ENCODE measurements at regions not wholly inside any gene's neighbourhood (a gene's known extent, or its start where the extent isn't known, plus 50 kb on each side); places are given as distances from the start of the nearest gene placed in this dataset.

DNA sequence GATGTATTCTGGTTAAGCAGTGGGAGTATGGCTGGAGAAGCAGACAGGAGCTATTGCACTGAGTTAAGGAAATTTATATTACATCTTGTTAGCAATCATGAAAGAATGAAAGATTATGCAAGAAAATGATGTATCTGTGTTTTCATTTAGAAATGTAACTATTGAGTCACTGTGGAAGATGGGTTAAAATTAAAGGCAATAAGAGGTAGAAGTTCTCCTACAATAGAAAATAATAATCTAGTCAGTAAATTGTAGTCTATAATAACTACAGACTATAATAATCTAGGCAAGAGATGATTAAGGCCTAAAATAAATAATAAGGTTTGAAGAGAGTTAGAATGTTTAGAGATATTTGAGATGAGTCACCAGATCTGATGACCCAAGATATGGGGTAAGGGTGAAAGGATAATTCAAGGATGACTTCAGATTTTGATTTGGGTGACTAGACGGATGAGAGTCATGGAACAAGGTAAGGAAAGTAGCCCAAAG, 371.9 kb upstream of the KCNH7 start:
- no peaks in the 10 kb centered on the region for H3K79me2 ChIP-seq (ENCODE audit: insufficient read depth, low read length)
- intact Hi-C loops (cut with micrococcal nuclease): no loop called here
- no peaks in the 10 kb centered on the region for H4K20me1 ChIP-seq (ENCODE audit: insufficient read depth, low read length)
- no peak overlapping the region for H3K4me3 Mint-ChIP-seq
- no peak overlapping the region for H3K4me2 ChIP-seq (replicated peaks; ENCODE audit: extremely low read depth, low read length, poor library complexity, severe bottlenecking)
- no peaks in the 10 kb centered on the region for H3K36me3 Mint-ChIP-seq
- no peak overlapping the region for H3K27ac ChIP-seq (ENCODE audit: low read depth in 1 of 2, low read length in 2 of 2)
- WGBS (ENCODE audit: insufficient coverage): 75% methylated on average over 1 of the region's 1 CpG
- peaks cover 0 to 3% (median 0%) of the 10 kb centered on the region in 7 donors for H3K9me3 Mint-ChIP-seq
- no peak overlapping the region for H2AFZ ChIP-seq (ENCODE audit: insufficient read depth, low read depth, low read length, poor library complexity, severe bottlenecking)
- TF ChIP-seq, protein P1, sequence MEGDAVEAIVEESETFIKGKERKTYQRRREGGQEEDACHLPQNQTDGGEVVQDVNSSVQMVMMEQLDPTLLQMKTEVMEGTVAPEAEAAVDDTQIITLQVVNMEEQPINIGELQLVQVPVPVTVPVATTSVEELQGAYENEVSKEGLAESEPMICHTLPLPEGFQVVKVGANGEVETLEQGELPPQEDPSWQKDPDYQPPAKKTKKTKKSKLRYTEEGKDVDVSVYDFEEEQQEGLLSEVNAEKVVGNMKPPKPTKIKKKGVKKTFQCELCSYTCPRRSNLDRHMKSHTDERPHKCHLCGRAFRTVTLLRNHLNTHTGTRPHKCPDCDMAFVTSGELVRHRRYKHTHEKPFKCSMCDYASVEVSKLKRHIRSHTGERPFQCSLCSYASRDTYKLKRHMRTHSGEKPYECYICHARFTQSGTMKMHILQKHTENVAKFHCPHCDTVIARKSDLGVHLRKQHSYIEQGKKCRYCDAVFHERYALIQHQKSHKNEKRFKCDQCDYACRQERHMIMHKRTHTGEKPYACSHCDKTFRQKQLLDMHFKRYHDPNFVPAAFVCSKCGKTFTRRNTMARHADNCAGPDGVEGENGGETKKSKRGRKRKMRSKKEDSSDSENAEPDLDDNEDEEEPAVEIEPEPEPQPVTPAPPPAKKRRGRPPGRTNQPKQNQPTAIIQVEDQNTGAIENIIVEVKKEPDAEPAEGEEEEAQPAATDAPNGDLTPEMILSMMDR (IDR thresholded peaks at IDR 0.05): no peak
- H3K27me3 Mint-ChIP-seq (ENCODE audit: low read depth in 3 of 3): no peaks in the 10 kb centered on the region
- H3K4me3 ChIP-seq (replicated peaks in 1 of 3; ENCODE audit: low read depth in 2 of 3, low read length in 3 of 3): no peak overlapping the region
- no peaks in the 10 kb centered on the region for H3K27me3 ChIP-seq (ENCODE audit: control insufficient read depth in 2 of 2, insufficient read depth in 2 of 2, low read length in 2 of 2)
- no peak overlapping the region for H3K27ac Mint-ChIP-seq
- no peak for DNase-seq
- no peaks in the 10 kb centered on the region for H3K4me1 ChIP-seq (ENCODE audit: control insufficient read depth in 1 of 2, insufficient read depth in 2 of 2, low read length in 2 of 2)
- no peak overlapping the region for H3K9ac ChIP-seq (ENCODE audit: insufficient read depth, low read length, poor library complexity, severe bottlenecking)
- no peaks in the 10 kb centered on the region for H3K9me3 ChIP-seq (replicated peaks in 1 of 2; ENCODE audit: control insufficient read depth in 1 of 2, insufficient read depth in 1 of 2, low read length in 2 of 2)
- H3K4me1 Mint-ChIP-seq: no peaks in the 10 kb centered on the region
- no peaks in the 10 kb centered on the region for H3K36me3 ChIP-seq (replicated peaks in 1 of 2; ENCODE audit: control insufficient read depth in 1 of 2, insufficient read depth in 2 of 2, low read length in 2 of 2)

DNA sequence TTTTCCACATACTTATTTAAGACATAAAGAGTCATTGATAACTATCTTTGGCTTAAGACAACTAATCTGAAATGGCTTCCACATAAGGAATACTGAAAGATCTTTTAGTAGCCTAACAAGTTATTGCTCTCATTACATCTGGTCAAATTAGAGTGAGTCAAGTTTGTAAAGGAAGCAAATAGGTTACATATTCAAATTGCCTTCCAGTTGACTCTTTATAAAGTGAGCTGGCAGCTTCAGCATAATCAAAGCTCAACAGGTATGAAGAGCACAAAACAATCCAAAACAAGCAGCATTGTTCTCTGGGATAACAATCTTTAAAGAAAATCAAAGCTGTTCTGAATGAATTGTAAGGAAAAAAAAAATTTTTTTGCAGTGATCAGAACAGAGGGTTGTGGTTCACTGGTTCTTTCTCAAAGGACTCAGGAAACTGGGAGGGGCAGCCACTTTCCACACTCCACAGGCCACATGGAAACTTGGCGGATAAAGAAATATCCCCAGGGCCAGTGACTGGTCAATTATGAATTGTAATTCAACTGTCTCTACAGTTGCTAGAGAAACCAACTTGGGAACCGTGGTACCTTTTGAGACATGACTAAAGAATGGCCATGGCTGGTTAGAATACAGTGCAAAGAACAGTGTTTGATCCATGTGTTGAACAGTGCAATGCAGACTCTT, 369.3 kb upstream of the KCNH7 start:
- Histone ChIP-seq H3K9me3 (replicated peaks in 1 of 2; ENCODE audit: control insufficient read depth in 1 of 2, insufficient read depth in 1 of 2, low read length in 2 of 2) (no peaks in the 10 kb centered on the region), H3K27me3 (ENCODE audit: control insufficient read depth in 2 of 2, insufficient read depth in 2 of 2, low read length in 2 of 2) (no peaks in the 10 kb centered on the region), H3K36me3 (replicated peaks in 1 of 2; ENCODE audit: control insufficient read depth in 1 of 2, insufficient read depth in 2 of 2, low read length in 2 of 2) (no peaks in the 10 kb centered on the region), H3K79me2 (ENCODE audit: insufficient read depth, low read length) (no peaks in the 10 kb centered on the region), H3K4me2 (replicated peaks; ENCODE audit: extremely low read depth, low read length, poor library complexity, severe bottlenecking) (no peak overlapping the region), H4K20me1 (ENCODE audit: insufficient read depth, low read length) (no peaks in the 10 kb centered on the region), H3K9ac (ENCODE audit: insufficient read depth, low read length, poor library complexity, severe bottlenecking) (no peak overlapping the region), H3K4me1 (ENCODE audit: control insufficient read depth in 1 of 2, insufficient read depth in 2 of 2, low read length in 2 of 2) (no peaks in the 10 kb centered on the region), H2AFZ (ENCODE audit: insufficient read depth, low read depth, low read length, poor library complexity, severe bottlenecking) (no peak overlapping the region), H3K27ac (ENCODE audit: low read depth in 1 of 2, low read length in 2 of 2) (no peak overlapping the region), H3K4me3 (replicated peaks in 1 of 3; ENCODE audit: low read depth in 2 of 3, low read length in 3 of 3) (no peak overlapping the region)
- intact Hi-C loops (cut with micrococcal nuclease): no loop called here
- Mint-ChIP-seq H3K4me1 (no peaks in the 10 kb centered on the region), H3K36me3 (no peaks in the 10 kb centered on the region), H3K4me3 (no peak overlapping the region), H3K27ac (no peak overlapping the region), H3K27me3 (ENCODE audit: low read depth in 3 of 3) (no peaks in the 10 kb centered on the region), H3K9me3 (no peaks in the 10 kb centered on the region)
- TF ChIP-seq, protein P1 (IDR thresholded peaks at IDR 0.05): no peak
- 100% methylated on average over 2 of the region's 2 CpGs for WGBS (ENCODE audit: insufficient coverage)
- DNase-seq: no peak

Measured in CD14-positive monocyte (primary cell).